Ovary (tissue), 3 donors: ENCODE measurements at regions not wholly inside any gene's neighbourhood (a gene's known extent, or its start where the extent isn't known, plus 50 kb on each side); places are given as distances from the start of the nearest gene placed in this dataset.

Experiments used
- EP300 ChIP-seq: sonication (generic); formaldehyde crosslinking; IDR thresholded peaks from one replicate; pipeline ENCODE4 v1.6.1; 2017; ENCODE audit warnings: antibody characterized with exemption
- TF ChIP-seq, protein P1 (sequence below), 3 donors: fragments of 450-650 bp in 2 of 3; fragments of 200-600 bp in 1 of 3; IDR thresholded peaks; one replicate each; pipeline versions ENCODE4 v1.5.1 to v1.8.0; 2016 to 2022; ENCODE audit warnings: antibody characterized with exemption in 3 of 3, mild to moderate bottlenecking in 1 of 3
- donor health status: DM: no; HTN: no; CAD: no.

- no peak for TF ChIP-seq EP300
- TF ChIP-seq, protein P1, sequence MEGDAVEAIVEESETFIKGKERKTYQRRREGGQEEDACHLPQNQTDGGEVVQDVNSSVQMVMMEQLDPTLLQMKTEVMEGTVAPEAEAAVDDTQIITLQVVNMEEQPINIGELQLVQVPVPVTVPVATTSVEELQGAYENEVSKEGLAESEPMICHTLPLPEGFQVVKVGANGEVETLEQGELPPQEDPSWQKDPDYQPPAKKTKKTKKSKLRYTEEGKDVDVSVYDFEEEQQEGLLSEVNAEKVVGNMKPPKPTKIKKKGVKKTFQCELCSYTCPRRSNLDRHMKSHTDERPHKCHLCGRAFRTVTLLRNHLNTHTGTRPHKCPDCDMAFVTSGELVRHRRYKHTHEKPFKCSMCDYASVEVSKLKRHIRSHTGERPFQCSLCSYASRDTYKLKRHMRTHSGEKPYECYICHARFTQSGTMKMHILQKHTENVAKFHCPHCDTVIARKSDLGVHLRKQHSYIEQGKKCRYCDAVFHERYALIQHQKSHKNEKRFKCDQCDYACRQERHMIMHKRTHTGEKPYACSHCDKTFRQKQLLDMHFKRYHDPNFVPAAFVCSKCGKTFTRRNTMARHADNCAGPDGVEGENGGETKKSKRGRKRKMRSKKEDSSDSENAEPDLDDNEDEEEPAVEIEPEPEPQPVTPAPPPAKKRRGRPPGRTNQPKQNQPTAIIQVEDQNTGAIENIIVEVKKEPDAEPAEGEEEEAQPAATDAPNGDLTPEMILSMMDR (IDR thresholded peaks at IDR 0.05), result no peak
These were observed 51.7 kb upstream of the PITRM1 start for GRCh38 chr10:3224241-3224640.
